Esophagus muscularis mucosa (tissue), 4 donors: ENCODE measurements at regions not wholly inside any gene's neighbourhood (a gene's known extent, or its start where the extent isn't known, plus 50 kb on each side); places are given as distances from the start of the nearest gene placed in this dataset.

Source experiments
- DNase-seq: peaks from one replicate; pipeline ENCODE4 v3.0.0-alpha.2; 2017; ENCODE audit errors: extremely low spot score
- H3K27ac ChIP-seq, 4 donors: fragments of 200-600 bp; sonication (generic); replicated peaks in 1 of 4; 1 replicate in 3 of 4; 2 replicates in 1 of 4; pipeline ENCODE4 v1.5.1; 2016 to 2019; ENCODE audit warnings: mild to moderate bottlenecking in 1 of 4
- H3K27me3 ChIP-seq, 4 donors: fragments of 200-600 bp; sonication (generic); one replicate each; pipeline versions ENCODE4 v1.5.1 to v1.6.0; 2016 to 2019
- H3K36me3 ChIP-seq, 4 donors: fragments of 200-600 bp; sonication (generic); one replicate each; pipeline ENCODE4 v1.5.1; 2016 to 2019
- H3K4me1 ChIP-seq, 4 donors: fragments of 200-600 bp; sonication (generic); one replicate each; pipeline ENCODE4 v1.5.1; 2016 to 2019
- H3K4me3 ChIP-seq, 4 donors: fragments of 200-600 bp; sonication (generic); 1 replicate in 2 of 4; 2 replicates in 2 of 4; pipeline ENCODE4 v1.5.1; 2016 to 2019; ENCODE audit warnings: mild to moderate bottlenecking in 4 of 4, moderate library complexity in 1 of 4
- H3K9me3 ChIP-seq, 4 donors: fragments of 200-600 bp; sonication (generic); 1 replicate in 3 of 4; 2 replicates in 1 of 4; pipeline ENCODE4 v1.5.1; 2016 to 2019
- EP300 ChIP-seq: sonication (generic); formaldehyde crosslinking; IDR thresholded peaks from one replicate; pipeline ENCODE4 v1.6.1; 2017; ENCODE audit warnings: antibody characterized with exemption
- POLR2A ChIP-seq: fragments of 450-650 bp; IDR thresholded peaks from one replicate; pipeline ENCODE4 v1.6.1; 2017; ENCODE audit warnings: antibody characterized with exemption, moderate library complexity, mild to moderate bottlenecking, low read depth
- POLR2AphosphoS5 ChIP-seq, 2 donors: sonication (generic); formaldehyde crosslinking; IDR thresholded peaks; one replicate each; pipeline ENCODE4 v1.6.1; 2017; ENCODE audit warnings: antibody characterized with exemption in 2 of 2
- WGBS: methylation state at CpG from one replicate; pipeline ENCODE4 v1.1.5; 2018; 5-methylcytosine and 5-hydroxymethylcytosine counted together
- intact Hi-C: fragments of 100-400 bp; cut with DNase I; formaldehyde crosslinking; loops from one replicate; pipeline ENCODE4 v1.15.1; 2023
- TF ChIP-seq, protein P1 (sequence below), 3 experiments: fragments of 200-600 bp in 2 of 3; fragments of 450-650 bp in 1 of 3; sonication (generic) in 2 of 3; IDR thresholded peaks; one replicate each; pipeline ENCODE4 v1.5.1; 2017 to 2019; ENCODE audit warnings: antibody characterized with exemption in 3 of 3, mild to moderate bottlenecking in 2 of 3, moderate library complexity in 1 of 3

DNA sequence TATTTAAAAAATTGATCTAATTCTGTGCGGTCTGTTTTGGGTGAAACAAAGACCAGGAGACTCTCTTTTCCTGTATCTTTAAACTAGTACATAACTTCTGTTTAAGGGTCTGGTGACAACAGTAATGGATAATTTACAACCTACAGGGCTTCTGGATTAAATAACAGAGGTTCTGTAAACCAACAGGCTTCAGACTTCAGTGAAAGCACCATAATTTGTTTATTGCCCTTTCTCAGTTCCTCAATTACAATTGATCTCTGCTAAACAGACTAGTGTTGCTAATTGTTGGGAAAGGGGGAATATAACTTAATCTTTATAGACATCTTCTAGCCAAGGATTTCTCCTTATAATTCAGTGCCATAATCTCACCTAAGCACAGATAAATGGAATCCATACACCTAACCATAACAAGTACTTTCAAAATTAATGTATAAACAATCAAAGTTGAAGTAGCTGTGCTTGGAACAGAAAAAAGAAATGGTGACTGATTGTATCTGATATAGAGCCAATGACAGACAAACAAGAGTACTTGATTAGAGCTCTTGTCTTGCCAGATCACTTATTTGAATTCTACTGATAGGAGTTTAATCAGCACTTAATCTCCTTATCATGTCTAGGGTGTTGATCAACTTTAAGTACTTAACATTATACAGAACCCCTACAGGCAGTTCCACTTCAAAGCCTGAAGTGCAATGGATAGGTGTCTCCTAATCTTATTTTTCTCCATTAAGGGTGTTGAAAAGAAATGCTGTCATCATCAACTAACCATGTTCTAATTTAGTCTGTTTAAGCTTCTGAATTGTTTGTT lies 536.0 kb downstream of the NR2F1-AS1 start:
- TF ChIP-seq POLR2A, result no peak
- no peak for TF ChIP-seq POLR2AphosphoS5 (IDR thresholded peaks at IDR 0.05)
- no peak for TF ChIP-seq EP300
- TF ChIP-seq, protein P1, sequence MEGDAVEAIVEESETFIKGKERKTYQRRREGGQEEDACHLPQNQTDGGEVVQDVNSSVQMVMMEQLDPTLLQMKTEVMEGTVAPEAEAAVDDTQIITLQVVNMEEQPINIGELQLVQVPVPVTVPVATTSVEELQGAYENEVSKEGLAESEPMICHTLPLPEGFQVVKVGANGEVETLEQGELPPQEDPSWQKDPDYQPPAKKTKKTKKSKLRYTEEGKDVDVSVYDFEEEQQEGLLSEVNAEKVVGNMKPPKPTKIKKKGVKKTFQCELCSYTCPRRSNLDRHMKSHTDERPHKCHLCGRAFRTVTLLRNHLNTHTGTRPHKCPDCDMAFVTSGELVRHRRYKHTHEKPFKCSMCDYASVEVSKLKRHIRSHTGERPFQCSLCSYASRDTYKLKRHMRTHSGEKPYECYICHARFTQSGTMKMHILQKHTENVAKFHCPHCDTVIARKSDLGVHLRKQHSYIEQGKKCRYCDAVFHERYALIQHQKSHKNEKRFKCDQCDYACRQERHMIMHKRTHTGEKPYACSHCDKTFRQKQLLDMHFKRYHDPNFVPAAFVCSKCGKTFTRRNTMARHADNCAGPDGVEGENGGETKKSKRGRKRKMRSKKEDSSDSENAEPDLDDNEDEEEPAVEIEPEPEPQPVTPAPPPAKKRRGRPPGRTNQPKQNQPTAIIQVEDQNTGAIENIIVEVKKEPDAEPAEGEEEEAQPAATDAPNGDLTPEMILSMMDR (IDR thresholded peaks at IDR 0.05), result no peak
- Histone ChIP-seq H3K36me3 (no peaks in the 10 kb centered on the region), H3K27ac (no peak overlapping the region), H3K4me3 (no peak overlapping the region), H3K9me3 (no peaks in the 10 kb centered on the region), H3K27me3 (no peaks in the 10 kb centered on the region), H3K4me1 (no peaks in the 10 kb centered on the region)
- 77% methylated on average over 1 of the region's 1 CpG for WGBS
- intact Hi-C loops, result no loop called here
- DNase-seq, result no peak

DNA sequence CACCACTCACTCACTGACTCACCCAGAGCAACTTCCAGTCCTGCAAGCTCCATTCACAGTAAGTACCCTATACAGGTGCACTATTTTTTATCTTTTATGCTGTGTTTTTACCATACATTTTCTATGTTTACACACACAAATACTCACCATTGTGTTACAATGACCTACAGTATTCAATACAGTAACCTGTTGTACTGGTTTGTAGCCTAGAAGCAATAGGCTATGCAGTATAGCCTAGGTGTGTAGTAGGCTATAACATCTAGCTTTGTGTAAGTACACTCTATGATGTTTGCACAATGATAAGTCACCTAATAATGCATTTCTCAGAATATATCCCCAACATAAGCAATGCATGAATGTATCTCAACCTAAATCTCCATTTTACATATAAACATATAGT lies 541.1 kb downstream of the NR2F1-AS1 start:
- no peaks in the 10 kb centered on the region for H3K36me3 ChIP-seq
- TF ChIP-seq POLR2AphosphoS5 (IDR thresholded peaks at IDR 0.05) (no peak), EP300 (no peak), POLR2A (no peak)
- TF ChIP-seq, protein P1 (IDR thresholded peaks at IDR 0.05), result no peak
- H3K27ac ChIP-seq, result no peak overlapping the region
- H3K4me3 ChIP-seq, result no peak overlapping the region
- no peaks in the 10 kb centered on the region for H3K9me3 ChIP-seq
- intact Hi-C loops, result no loop called here
- H3K27me3 ChIP-seq, result no peaks in the 10 kb centered on the region
- no peak for DNase-seq
- no peaks in the 10 kb centered on the region for H3K4me1 ChIP-seq

DNA sequence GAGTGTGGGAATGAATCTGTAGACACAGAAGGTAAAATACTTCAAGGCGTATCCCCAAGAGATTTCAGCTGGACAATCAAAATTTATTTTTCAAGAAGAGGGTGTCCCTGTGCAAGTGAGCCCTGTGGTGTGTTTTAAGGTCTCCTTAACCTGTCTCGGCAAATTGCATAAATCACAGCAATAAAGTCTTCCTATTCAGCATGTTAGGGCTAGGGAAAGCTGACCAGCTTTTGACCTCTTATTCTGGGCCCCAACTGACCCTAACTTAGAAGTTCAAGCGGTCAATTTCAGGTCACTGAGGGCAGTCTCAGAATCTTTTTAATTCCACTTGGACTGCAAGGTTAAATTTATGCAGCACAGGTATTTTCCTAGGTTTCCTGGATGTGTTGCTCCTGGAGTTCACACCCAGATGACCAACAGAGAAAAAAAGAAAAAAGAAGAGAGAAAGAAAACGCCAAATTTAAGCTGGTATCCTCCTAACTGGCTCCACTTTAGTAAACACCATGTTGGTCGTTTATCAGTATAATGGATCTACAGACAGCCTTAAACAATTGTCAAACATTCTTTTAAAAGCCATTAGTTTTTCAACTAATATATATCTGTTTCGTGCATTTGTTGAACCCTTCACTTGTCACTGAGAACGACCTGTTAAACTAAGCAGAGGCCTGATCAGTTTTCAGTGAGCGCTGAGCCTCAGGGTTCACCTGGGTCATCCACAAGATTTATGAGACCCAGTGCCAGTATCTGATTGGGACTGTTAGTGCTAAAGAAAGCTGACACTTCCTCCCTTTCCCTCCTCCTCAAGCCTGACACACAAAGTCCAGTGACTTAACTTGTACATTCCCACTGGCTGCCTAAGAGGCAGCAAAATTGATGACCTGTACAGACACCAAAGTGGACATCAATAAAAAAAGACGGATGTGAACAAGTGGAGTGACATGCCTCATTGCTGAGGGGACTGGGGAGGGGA lies 546.1 kb downstream of the NR2F1-AS1 start:
- WGBS, result 74% methylated on average over 9 of the region's 9 CpGs
- Histone ChIP-seq H3K27ac (no peak overlapping the region), H3K9me3 (no peaks in the 10 kb centered on the region), H3K36me3 (no peaks in the 10 kb centered on the region), H3K4me3 (no peak overlapping the region), H3K27me3 (no peaks in the 10 kb centered on the region), H3K4me1 (no peaks in the 10 kb centered on the region)
- intact Hi-C loops, result no loop called here
- DNase-seq, result no peak
- TF ChIP-seq POLR2A (no peak), EP300 (no peak), POLR2AphosphoS5 (IDR thresholded peaks at IDR 0.05) (no peak)
- TF ChIP-seq, protein P1 (IDR thresholded peaks at IDR 0.05), result no peak

DNA sequence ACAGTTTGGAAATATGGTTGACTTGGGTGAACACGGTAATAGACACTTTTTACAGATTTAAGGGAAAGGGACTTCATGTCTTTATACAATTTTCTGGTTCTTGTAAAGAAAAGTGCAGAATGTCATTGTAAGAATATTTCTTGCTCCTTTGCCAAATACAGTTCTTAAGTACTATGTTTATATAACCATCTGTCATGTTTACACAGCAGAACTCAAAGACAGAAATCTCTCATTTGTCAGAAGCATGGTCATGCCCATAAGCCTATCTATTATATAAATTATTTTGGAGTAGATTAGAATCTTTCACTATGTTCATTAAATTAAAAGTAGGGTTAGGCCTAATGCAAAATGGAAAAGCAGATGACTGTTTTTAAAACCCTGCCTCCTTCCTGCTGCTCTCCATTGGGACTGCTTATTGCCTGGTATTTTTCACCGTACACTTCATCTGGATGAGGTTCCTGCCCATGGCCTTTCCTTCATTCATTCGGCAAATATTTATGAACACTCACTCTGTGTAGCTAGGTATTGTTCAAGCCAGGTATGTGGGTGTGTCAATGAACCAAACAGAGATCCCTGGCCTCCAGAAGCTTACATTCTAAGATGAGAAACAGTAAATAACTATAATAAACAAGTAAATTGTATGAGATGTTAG lies 558.1 kb downstream of the NR2F1-AS1 start:
- no peaks in the 10 kb centered on the region for H3K36me3 ChIP-seq
- H3K27me3 ChIP-seq, result no peaks in the 10 kb centered on the region
- intact Hi-C loops, result no loop called here
- DNase-seq, result no peak
- H3K4me3 ChIP-seq, result no peak overlapping the region
- peaks cover 0 to 4% (median 2%) of the 10 kb centered on the region in 4 donors for H3K4me1 ChIP-seq
- TF ChIP-seq, protein P1 (IDR thresholded peaks at IDR 0.05), result no peak
- TF ChIP-seq POLR2AphosphoS5 (IDR thresholded peaks at IDR 0.05) (no peak), POLR2A (no peak), EP300 (no peak)
- 55% methylated on average over 3 of the region's 3 CpGs for WGBS
- no peak overlapping the region for H3K27ac ChIP-seq
- H3K9me3 ChIP-seq, result no peaks in the 10 kb centered on the region
